GOT3 (cell line): ENCODE measurements at regions not wholly inside any gene's neighbourhood (a gene's known extent, or its start where the extent isn't known, plus 50 kb on each side); places are given as distances from the start of the nearest gene placed in this dataset.
"Not testable (repeated sequence)": the region's sequence is repeated elsewhere in the genome, so short reads cannot be mapped to it uniquely, and the experiment has no call there.

ENCODE experiments used
- DNase-seq: peaks from one replicate; lab custom pipeline; 2025; ENCODE audit warnings: mixed read lengths; lab: John Stamatoyannopoulos, UW

GRCh38 chr6:81344026-81344425 lies 408.5 kb downstream of the TENT5A start:
- not testable (repeated sequence) for DNase-seq

GRCh38 chr6:81340946-81341345 lies 411.5 kb downstream of the TENT5A start:
- no peak for DNase-seq

GRCh38 chr6:81331526-81331925 lies 421.0 kb downstream of the TENT5A start:
- no peak for DNase-seq

GRCh38 chr6:81328700-81329099 lies 423.8 kb downstream of the TENT5A start:
- no peak for DNase-seq

- DNase-seq, result peak; percentile 1
Observed at GRCh38 chr6:81326881-81327561, 425.5 kb downstream of the TENT5A start.

GRCh38 chr6:81309811-81310210 lies 442.7 kb downstream of the TENT5A start:
- no peak for DNase-seq

- no peak for DNase-seq
Observed at GRCh38 chr6:81308577-81309279, 443.8 kb downstream of the TENT5A start.

GRCh38 chr6:81307651-81308214 lies 444.7 kb downstream of the TENT5A start:
- no peak for DNase-seq

- DNase-seq, result no peak
Observed at GRCh38 chr6:81304466-81304865, 448.0 kb downstream of the TENT5A start.

GRCh38 chr6:81300961-81301360 lies 451.5 kb downstream of the TENT5A start:
- no peak for DNase-seq

GRCh38 chr6:81298751-81299150 lies 453.7 kb downstream of the TENT5A start:
- no peak for DNase-seq

- no peak for DNase-seq
Observed at GRCh38 chr6:81295310-81295709, 457.2 kb downstream of the TENT5A start.

- DNase-seq, result no peak
Observed at GRCh38 chr6:81293896-81294295, 458.6 kb downstream of the TENT5A start.

GRCh38 chr6:81289229-81289628 lies 463.3 kb downstream of the TENT5A start:
- no peak for DNase-seq

- no peak for DNase-seq
Observed at GRCh38 chr6:81265106-81265505, 487.4 kb downstream of the TENT5A start.

GRCh38 chr6:81263531-81264168 lies 488.8 kb downstream of the TENT5A start:
- no peak for DNase-seq

GRCh38 chr6:81262656-81263055 lies 489.8 kb downstream of the TENT5A start:
- no peak for DNase-seq

GRCh38 chr6:81256223-81256622 lies 496.3 kb downstream of the TENT5A start:
- not testable (repeated sequence) for DNase-seq

GRCh38 chr6:81253821-81254220 lies 498.7 kb downstream of the TENT5A start:
- no peak for DNase-seq

- no peak for DNase-seq
Observed at GRCh38 chr6:81252231-81252630, 500.2 kb downstream of the TENT5A start.

- DNase-seq, result no peak
Observed at GRCh38 chr6:81246200-81246599, 506.3 kb downstream of the TENT5A start.

GRCh38 chr6:81242624-81243023 lies 509.9 kb downstream of the TENT5A start:
- DNase-seq, result no peak
